Muscle of leg (tissue), 3 donors: ENCODE measurements at regions not wholly inside any gene's neighbourhood (a gene's known extent, or its start where the extent isn't known, plus 50 kb on each side); places are given as distances from the start of the nearest gene placed in this dataset.
A peak's percentile ranks its signal among the peaks of the same experiment; 100 is the strongest.

Experiments
- DNase-seq: peaks from one replicate; pipeline ENCODE4 v3.0.0; 2013
- H3K27ac ChIP-seq: one replicate; pipeline ENCODE4 v1.5.1; 2013; ENCODE audit warnings: mild to moderate bottlenecking, low read length, control low read depth
- H3K27me3 ChIP-seq: one replicate; pipeline ENCODE4 v1.6.1; 2013; ENCODE audit warnings: low read length; ENCODE audit not compliant: control insufficient read depth, insufficient read depth
- H3K36me3 ChIP-seq: one replicate; pipeline ENCODE4 v1.6.1; 2013; ENCODE audit warnings: low read length; ENCODE audit not compliant: control insufficient read depth, insufficient read depth
- H3K4me1 ChIP-seq: one replicate; pipeline ENCODE4 v1.6.1; 2013; ENCODE audit warnings: low read length; ENCODE audit not compliant: control insufficient read depth, insufficient read depth
- H3K4me3 ChIP-seq: one replicate; pipeline ENCODE4 v1.5.1; 2013; ENCODE audit warnings: low read length, control low read depth
- H3K9me3 ChIP-seq: replicated peaks from 2 replicates; pipeline ENCODE4 v1.6.1; 2013; ENCODE audit warnings: low read depth, low read length; ENCODE audit not compliant: control insufficient read depth
- WGBS: methylation state at CpG from one replicate; pipeline ENCODE4 v1.1.5; 2013; ENCODE audit warnings: missing lambda C conversion rate; ENCODE audit not compliant: insufficient coverage; 5-methylcytosine and 5-hydroxymethylcytosine counted together

DNA sequence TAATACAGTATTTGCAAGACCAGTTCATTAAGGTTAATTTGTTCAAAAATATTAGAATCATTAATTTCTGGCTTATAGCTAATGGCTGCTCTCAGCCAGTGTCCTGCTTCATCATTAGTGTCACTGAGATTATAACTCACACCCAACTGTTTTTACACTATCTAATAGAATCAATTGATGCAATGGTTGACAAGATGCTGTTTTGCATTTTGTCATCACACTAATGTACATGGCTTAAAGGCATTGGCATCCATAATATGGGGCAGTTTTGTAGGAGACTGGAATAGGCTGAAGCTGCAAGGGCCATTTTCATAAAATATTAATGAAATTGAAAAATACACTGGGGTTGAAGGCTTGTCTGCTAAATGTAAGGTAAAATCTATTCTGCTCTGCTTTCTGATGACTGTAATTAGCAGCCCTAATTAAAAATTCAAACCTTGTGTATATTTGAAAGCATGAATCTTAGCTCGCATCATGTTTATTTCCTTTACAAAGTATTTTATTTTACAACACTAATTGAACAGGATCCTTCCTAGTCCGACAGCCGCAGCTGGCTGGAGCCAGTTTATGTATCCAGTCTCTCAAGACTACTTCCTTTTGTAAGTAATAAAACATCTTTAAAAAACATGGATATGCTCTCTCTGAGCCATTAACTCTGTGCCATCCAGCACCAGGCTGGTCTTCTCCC, 296.7 kb downstream of the POU4F1 start:
- H3K4me3 ChIP-seq, result no peak overlapping the region
- no peaks in the 10 kb centered on the region for H3K4me1 ChIP-seq
- no CpG with 5 or more reads among the region's 3 CpGs for WGBS
- no peak overlapping the region for H3K27ac ChIP-seq
- DNase-seq, result peak; percentile 56
- H3K27me3 ChIP-seq, result no peaks in the 10 kb centered on the region
- no peaks in the 10 kb centered on the region for H3K9me3 ChIP-seq
- H3K36me3 ChIP-seq, result no peaks in the 10 kb centered on the region

DNA sequence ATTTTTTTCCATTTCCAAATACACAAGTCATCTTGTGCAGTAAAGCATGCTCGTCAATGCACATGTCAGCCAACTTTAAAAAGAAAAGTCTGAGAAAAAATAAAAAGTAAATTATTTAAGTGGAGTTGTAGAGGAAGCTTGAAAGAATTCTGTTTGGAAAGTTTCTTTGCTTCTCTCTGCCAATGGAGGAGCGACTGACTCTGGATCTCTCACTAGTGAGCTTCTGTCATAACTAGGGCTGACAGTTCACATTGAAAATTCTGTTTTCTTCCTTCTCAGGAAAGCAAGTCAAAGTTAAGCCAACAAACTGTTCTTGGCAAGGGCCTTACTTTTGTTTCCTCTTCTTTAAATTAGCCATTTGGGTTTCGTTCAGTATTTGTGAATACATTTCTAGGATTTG, 298.2 kb downstream of the POU4F1 start:
- peak; percentile 96 for DNase-seq
- no peaks in the 10 kb centered on the region for H3K4me1 ChIP-seq
- H3K9me3 ChIP-seq, result no peaks in the 10 kb centered on the region
- no peak overlapping the region for H3K4me3 ChIP-seq
- 45% methylated on average over 1 of the region's 3 CpGs for WGBS
- no peaks in the 10 kb centered on the region for H3K27me3 ChIP-seq
- H3K36me3 ChIP-seq, result no peaks in the 10 kb centered on the region
- H3K27ac ChIP-seq, result peak overlapping the region; percentile 39

DNA sequence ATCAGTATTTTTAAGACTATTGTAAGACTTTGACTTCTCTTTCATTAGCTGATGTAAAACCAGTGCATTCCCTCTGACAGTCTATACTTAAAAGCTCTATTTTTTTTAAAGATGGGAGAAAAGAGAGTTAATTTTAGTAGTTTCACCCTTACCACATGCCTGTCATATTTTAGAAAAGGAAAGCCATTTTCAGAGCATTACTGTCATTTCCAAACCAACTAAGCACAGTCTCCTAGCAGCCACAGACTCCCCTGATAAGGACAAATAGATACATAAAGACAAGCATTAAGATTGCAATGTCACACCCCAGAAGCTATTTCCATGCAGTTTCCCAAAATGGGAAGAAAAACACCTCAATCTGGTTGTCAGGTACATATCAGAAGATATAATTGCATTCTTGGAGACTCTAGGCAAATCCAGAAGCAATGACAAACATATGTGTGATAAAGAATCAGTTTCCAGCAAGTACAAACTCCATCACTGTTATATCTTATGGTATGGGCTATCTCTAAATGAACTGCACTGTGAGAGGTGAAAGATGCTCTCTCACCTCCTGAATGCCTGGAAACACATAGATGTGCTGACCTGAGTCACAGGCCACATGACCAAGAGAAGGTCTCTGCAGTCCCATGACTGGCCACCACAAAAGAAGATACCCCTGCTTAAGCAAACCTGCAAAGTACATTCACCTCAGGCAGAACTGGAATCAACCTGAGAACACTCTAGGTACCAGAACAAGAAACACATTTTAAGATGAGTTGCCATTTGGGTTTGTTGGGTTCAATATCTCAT, 303.3 kb downstream of the POU4F1 start:
- Histone ChIP-seq H3K27ac (no peak overlapping the region), H3K4me3 (no peak overlapping the region), H3K27me3 (no peaks in the 10 kb centered on the region)

DNA sequence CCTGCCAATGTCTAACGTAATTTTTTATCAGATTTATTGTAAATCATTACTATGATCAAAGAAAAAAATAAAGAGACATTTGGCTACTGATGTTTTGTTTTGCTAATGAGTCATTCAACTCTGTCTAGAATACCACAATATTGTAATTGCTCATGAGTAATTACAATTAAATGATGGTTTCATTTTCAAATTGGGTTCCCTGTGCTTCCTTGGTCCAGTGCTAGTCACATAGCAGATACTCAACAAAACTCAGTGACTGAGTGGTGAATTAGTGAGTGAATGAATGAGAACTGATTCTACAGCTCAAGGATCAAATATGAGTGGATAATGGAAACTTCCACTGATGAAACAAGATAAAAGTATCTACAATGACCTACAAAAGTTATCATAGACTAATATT, 304.7 kb downstream of the POU4F1 start:
- no peaks in the 10 kb centered on the region for H3K9me3 ChIP-seq
- no peaks in the 10 kb centered on the region for H3K4me1 ChIP-seq
- H3K36me3 ChIP-seq, result no peaks in the 10 kb centered on the region
- WGBS, result no CpG with 5 or more reads among the region's 1 CpG
- no peak overlapping the region for H3K27ac ChIP-seq
- no peak for DNase-seq
- no peak overlapping the region for H3K4me3 ChIP-seq
- H3K27me3 ChIP-seq, result no peaks in the 10 kb centered on the region

More for the DNA sequence above, 303.3 kb downstream of the POU4F1 start:
- no peak for DNase-seq
- Histone ChIP-seq H3K36me3 (no peaks in the 10 kb centered on the region), H3K4me1 (no peaks in the 10 kb centered on the region), H3K9me3 (no peaks in the 10 kb centered on the region)

DNA sequence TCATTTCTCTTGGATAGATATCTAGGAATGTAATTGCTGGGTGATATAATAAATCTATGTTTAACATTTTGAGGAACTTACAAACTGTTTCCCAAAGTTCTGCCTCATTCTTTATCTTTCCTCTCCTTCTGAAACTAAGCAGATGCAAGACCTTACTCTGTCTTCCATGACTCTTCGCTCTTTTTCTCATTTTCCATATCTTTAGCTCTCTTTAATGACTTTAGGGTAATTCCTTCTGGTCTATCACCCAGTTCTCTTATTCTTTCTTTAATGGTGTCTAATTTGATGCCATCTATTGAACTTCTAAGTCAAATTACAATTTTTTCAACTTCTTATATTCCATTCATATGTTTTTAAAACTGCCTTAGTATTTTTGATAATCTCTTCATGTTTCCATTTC, 316.6 kb downstream of the POU4F1 start:
- Histone ChIP-seq H3K36me3 (no peaks in the 10 kb centered on the region), H3K4me3 (no peak overlapping the region), H3K27me3 (no peaks in the 10 kb centered on the region), H3K27ac (no peak overlapping the region), H3K4me1 (no peaks in the 10 kb centered on the region), H3K9me3 (peaks cover 7% of the 10 kb centered on the region)
- DNase-seq, result no peak
- WGBS, result no CpG with 5 or more reads among the region's 1 CpG

DNA sequence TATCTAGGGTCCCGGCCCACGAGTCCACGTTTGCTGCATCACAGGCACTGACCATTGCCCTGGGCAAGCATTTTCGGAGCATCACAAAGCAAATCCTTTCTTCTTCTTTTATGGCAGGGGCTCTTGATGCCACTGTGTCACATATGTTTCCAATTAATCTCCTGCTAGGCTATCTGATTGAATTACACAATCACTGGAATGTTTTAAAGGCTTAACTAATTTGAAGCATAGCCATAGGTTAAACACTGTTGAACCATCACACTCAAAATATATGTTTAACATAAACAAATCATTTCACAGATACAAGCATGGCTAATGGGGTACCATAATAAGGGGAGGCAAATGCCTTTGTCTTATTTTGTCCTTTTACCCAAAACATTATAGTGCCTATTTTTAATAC, 338.3 kb downstream of the POU4F1 start:
- no peak overlapping the region for H3K4me3 ChIP-seq
- H3K9me3 ChIP-seq, result peaks cover 3% of the 10 kb centered on the region
- no peaks in the 10 kb centered on the region for H3K27me3 ChIP-seq
- no peak for DNase-seq
- no peaks in the 10 kb centered on the region for H3K36me3 ChIP-seq
- WGBS, result 24% methylated on average over 4 of the region's 4 CpGs
- H3K4me1 ChIP-seq, result no peaks in the 10 kb centered on the region
- no peak overlapping the region for H3K27ac ChIP-seq

DNA sequence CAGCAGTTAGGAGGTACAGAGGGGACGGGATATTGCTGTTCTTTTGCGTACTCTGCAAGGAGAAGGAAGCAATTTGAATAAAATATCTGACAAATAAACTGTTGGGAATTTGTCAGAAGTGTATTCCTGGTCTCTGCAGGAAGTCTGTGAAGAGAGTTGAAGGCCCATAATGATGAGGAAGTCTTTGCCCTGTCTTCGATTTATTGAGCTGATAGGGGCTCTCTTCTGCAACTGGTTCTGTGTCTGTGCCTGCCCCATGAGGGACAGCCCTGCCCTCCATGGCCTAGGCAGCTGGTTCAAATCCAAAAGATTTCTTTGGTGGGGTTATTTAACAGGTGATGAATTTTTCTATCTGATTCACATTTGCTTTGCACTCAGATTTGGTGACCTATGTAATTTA, 339.7 kb upstream of the EDNRB start:
- 30% methylated on average over 1 of the region's 3 CpGs for WGBS
- peaks cover 3% of the 10 kb centered on the region for H3K9me3 ChIP-seq

DNA sequence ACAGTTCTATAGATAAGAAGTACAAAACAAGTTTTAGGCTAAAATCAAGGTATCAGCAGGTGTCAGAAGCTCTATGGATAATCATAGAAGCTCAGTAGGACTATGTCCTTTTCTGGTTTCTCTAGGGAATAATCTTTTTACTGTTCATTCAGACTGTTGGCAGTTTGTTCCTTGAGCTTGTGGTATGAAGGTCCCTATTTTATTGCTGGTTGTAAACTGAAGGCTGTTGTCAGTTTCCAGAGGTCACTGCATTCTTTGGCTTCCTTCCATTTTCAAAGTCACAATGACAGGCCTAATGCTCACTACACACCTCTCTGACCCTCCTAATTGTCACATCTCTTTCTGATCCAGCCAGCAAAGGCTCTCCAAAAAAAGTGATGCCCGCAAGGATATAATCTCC, 337.9 kb upstream of the EDNRB start:
- Histone ChIP-seq H3K4me3 (no peak overlapping the region), H3K27ac (no peak overlapping the region), H3K27me3 (no peaks in the 10 kb centered on the region), H3K9me3 (peaks cover 3% of the 10 kb centered on the region), H3K36me3 (no peaks in the 10 kb centered on the region), H3K4me1 (no peaks in the 10 kb centered on the region)
- DNase-seq, result no peak
- WGBS, result no CpG with 5 or more reads among the region's 1 CpG

More for the DNA sequence above, 339.7 kb upstream of the EDNRB start:
- Histone ChIP-seq H3K36me3 (no peaks in the 10 kb centered on the region), H3K27ac (no peak overlapping the region), H3K4me3 (no peak overlapping the region), H3K4me1 (no peaks in the 10 kb centered on the region), H3K27me3 (no peaks in the 10 kb centered on the region)
- no peak for DNase-seq

DNA sequence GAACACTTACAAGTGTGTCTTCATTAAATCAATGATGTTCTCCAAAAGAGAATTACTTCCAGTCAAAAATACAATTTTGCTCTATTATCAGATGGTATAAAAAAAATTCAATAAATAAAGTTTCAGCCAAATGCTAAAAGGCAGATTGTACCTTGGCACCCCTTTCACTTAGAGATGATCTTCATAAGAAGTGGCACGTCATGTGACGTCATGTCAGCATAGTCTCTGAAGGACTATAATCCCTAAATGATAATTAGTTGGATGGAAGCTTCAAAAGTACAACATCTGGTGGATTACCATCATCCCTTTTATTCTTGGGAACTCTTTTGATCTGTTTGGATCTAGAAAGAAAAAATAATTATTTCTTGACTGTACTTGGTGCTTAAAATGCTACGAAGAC, 335.5 kb upstream of the EDNRB start:
- no peak overlapping the region for H3K27ac ChIP-seq
- DNase-seq, result no peak
- H3K4me3 ChIP-seq, result no peak overlapping the region
- WGBS, result no CpG with 5 or more reads among the region's 3 CpGs
- H3K9me3 ChIP-seq, result no peaks in the 10 kb centered on the region
- H3K27me3 ChIP-seq, result no peaks in the 10 kb centered on the region
- no peaks in the 10 kb centered on the region for H3K4me1 ChIP-seq
- no peaks in the 10 kb centered on the region for H3K36me3 ChIP-seq

DNA sequence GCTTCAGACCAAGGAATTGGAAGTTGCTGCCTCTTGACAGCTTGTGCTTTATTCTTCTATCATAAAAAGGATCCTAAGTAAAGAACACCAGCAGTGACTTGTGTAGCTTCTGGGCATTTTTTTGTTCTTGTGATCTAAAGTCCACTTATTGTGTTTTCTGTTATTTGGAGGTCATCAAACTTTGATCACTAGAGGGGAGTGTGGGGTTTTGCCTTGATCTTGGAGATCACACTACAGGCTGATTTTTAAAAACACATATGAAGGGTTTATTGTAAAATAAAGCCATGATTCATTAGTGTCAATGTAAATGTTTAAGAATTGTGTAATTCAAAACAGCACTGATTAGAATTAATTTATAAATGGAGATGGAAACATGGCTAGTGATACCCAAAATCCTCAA, 328.7 kb upstream of the EDNRB start:
- H3K36me3 ChIP-seq, result no peaks in the 10 kb centered on the region
- H3K27me3 ChIP-seq, result no peaks in the 10 kb centered on the region
- H3K27ac ChIP-seq, result no peak overlapping the region
- H3K9me3 ChIP-seq, result no peaks in the 10 kb centered on the region
- H3K4me3 ChIP-seq, result no peak overlapping the region
- DNase-seq, result no peak
- H3K4me1 ChIP-seq, result no peaks in the 10 kb centered on the region
